HepG2 (cell line): ENCODE measurements at regions not wholly inside any gene's neighbourhood (a gene's known extent, or its start where the extent isn't known, plus 50 kb on each side); places are given as distances from the start of the nearest gene placed in this dataset.

ENCODE experiments used
- ATAC-seq: fragments of 200-7000 bp; cut with Tn5 transposase; 3 replicates; pipeline ENCODE4 v1.9.1; 2020; ENCODE audit warnings: mild to moderate bottlenecking, moderate library complexity
- BruUV-seq: library from RNA; stranded (reverse); fragments of 400-500 nt; replicated peaks from 2 replicates; lab custom pipeline; 2021; lab: Mats Ljungman, UMichigan
- CTCF ChIA-PET: fragments of 300-600 bp; formaldehyde crosslinking; extraction: SDS; loops from one replicate; lab custom pipeline; 2021; ENCODE audit warnings: low total read pairs, inconsistent platforms, low intra/inter-chr PET ratio; lab: Yijun Ruan, JAX
- POLR2A ChIA-PET: fragments of 350-600 bp; sonication (Branson Sonifier 250); formaldehyde crosslinking; loops from one replicate; lab custom pipeline; 2020; ENCODE audit warnings: antibody characterized with exemption, inconsistent platforms; lab: Yijun Ruan, JAX
- DNase-seq: peaks from one replicate; pipeline ENCODE4 v3.0.0-alpha.2; 2015; ENCODE audit warnings: low spot score
- FAIRE-seq: peaks from 3 replicates; lab custom pipeline; 2011; peaks lifted over from hg19 to GRCh38; lab: Jason Lieb, UNC
- H2AFZ ChIP-seq: one replicate; pipeline ENCODE4 v1.6.1; 2011; ENCODE audit warnings: low read length, inconsistent platforms
- H3K27ac ChIP-seq: fragments of 300-600 bp; 3 replicates; pipeline ENCODE4 v1.8.0; 2011; ENCODE audit warnings: mixed run types, mild to moderate bottlenecking, mixed read lengths, low read length, inconsistent platforms; ENCODE audit not compliant: insufficient read depth; ENCODE audit errors: extremely low read length
- H3K27me3 ChIP-seq, 2 experiments: fragments of 200-600 bp in 1 of 2; 2 replicates in 1 of 2; 3 replicates in 1 of 2; pipeline versions ENCODE4 v1.6.0 to v1.8.0; 2011; ENCODE audit warnings: low read length in 2 of 2, mild to moderate bottlenecking in 2 of 2, moderate library complexity in 2 of 2, inconsistent platforms in 1 of 2; ENCODE audit not compliant: insufficient read depth in 2 of 2, control insufficient read depth in 1 of 2
- H3K36me3 ChIP-seq, 2 experiments: fragments of 200-600 bp in 1 of 2; replicated peaks in 1 of 2; 2 replicates in 1 of 2; 3 replicates in 1 of 2; pipeline versions ENCODE4 v1.5.1 to v1.8.0; 2011; ENCODE audit warnings: low read length in 2 of 2, inconsistent platforms in 1 of 2; ENCODE audit not compliant: insufficient read depth in 2 of 2, control insufficient read depth in 1 of 2
- H3K4me1 ChIP-seq: 2 replicates; pipeline ENCODE4 v1.5.1; 2012; ENCODE audit warnings: low read length, inconsistent platforms; ENCODE audit not compliant: insufficient read depth
- H3K4me2 ChIP-seq: 2 replicates; pipeline ENCODE4 v1.6.0; 2011; ENCODE audit warnings: low read depth, low read length, inconsistent platforms
- H3K4me3 ChIP-seq, 3 experiments: fragments of 200-600 bp in 1 of 3; sonication (generic), shearing (Covaris generic) in 1 of 3; replicated peaks in 1 of 3; 2 replicates each; pipeline ENCODE4 v1.5.1; 2011 to 2016; ENCODE audit warnings: low read length in 3 of 3, inconsistent platforms in 2 of 3, low read depth in 2 of 3, mild to moderate bottlenecking in 2 of 3, control low read depth in 1 of 3, mixed read lengths in 1 of 3; ENCODE audit not compliant: insufficient read depth in 1 of 3
- H3K79me2 ChIP-seq: one replicate; pipeline ENCODE4 v1.6.1; 2011; ENCODE audit warnings: low read length, inconsistent platforms; ENCODE audit not compliant: insufficient read depth
- H3K9ac ChIP-seq: 2 replicates; pipeline ENCODE4 v1.6.0; 2011; ENCODE audit warnings: mild to moderate bottlenecking, low read depth, low read length, inconsistent platforms; ENCODE audit not compliant: insufficient read depth
- H3K9me3 ChIP-seq: 2 replicates; pipeline ENCODE4 v1.5.1; 2012; ENCODE audit warnings: mild to moderate bottlenecking, low read length
- H4K20me1 ChIP-seq: 2 replicates; pipeline ENCODE4 v1.6.0; 2011; ENCODE audit warnings: inconsistent platforms, mild to moderate bottlenecking, low read length, moderate library complexity; ENCODE audit not compliant: insufficient read depth
- CBX1 ChIP-seq: IDR thresholded peaks from one replicate; pipeline ENCODE4 v1.6.1; 2016; ENCODE audit warnings: antibody characterized with exemption, low read depth
- CENPX ChIP-seq: sonication (generic); formaldehyde crosslinking; IDR thresholded peaks from 2 replicates; pipeline ENCODE4 v1.9.0; 2021; ENCODE audit warnings: mild to moderate bottlenecking, missing genetic modification reagents, moderate library complexity
- GATAD2A ChIP-seq: IDR thresholded peaks from 2 replicates; pipeline ENCODE4 v1.6.1; 2016
- MAFF ChIP-seq: IDR thresholded peaks from 2 replicates; pipeline ENCODE4 v1.6.1; 2011; ENCODE audit warnings: low read depth, low read length, improper control_type of control experiment
- ZNF33B ChIP-seq: sonication (generic); formaldehyde crosslinking; IDR thresholded peaks from 2 replicates; pipeline ENCODE4 v1.5.1; 2020; ENCODE audit warnings: mild to moderate bottlenecking, missing genetic modification reagents
- ZNF672 ChIP-seq: sonication (generic); formaldehyde crosslinking; IDR thresholded peaks from 2 replicates; pipeline ENCODE4 v1.8.1; 2022; ENCODE audit warnings: missing genetic modification reagents
- ZNF83 ChIP-seq: sonication (generic); formaldehyde crosslinking; IDR thresholded peaks from 2 replicates; pipeline ENCODE4 v1.4.0; 2020; ENCODE audit warnings: missing genetic modification reagents, mild to moderate bottlenecking, borderline replicate concordance
- ZNF850 ChIP-seq: sonication (generic); formaldehyde crosslinking; conservative IDR thresholded peaks from 2 replicates; pipeline ENCODE4 v1.9.0; 2021; ENCODE audit warnings: mild to moderate bottlenecking, missing genetic modification reagents
- ZSCAN20 ChIP-seq: sonication (generic); formaldehyde crosslinking; IDR thresholded peaks from 2 replicates; pipeline ENCODE4 v1.4.0; 2020; ENCODE audit warnings: missing genetic modification reagents, mild to moderate bottlenecking, borderline replicate concordance
- in situ Hi-C: cut with HindIII; loops from 2 replicates; pipeline ENCODE4 v1.10.0; 2017; ENCODE audit warnings: low pct_unique_long_range_greater_than_20kb; ENCODE audit not compliant: extremely low pct_ligation_motif_present
- intact Hi-C: fragments of 100-400 bp; cut with micrococcal nuclease; formaldehyde crosslinking; loops from one replicate; pipeline ENCODE4 v1.10.0; 2022; ENCODE audit not compliant: unreplicated experiment
- TF ChIP-seq, protein P1 (sequence below): sonication (generic); formaldehyde crosslinking; IDR thresholded peaks from 2 replicates; pipeline ENCODE4 v1.8.1; 2022; ENCODE audit warnings: low read depth, mild to moderate bottlenecking, missing genetic modification reagents
- TF ChIP-seq, protein P2 (sequence below): sonication (generic); formaldehyde crosslinking; IDR thresholded peaks from 2 replicates; pipeline ENCODE4 v1.5.1; 2020; ENCODE audit warnings: missing genetic modification reagents, mild to moderate bottlenecking, borderline replicate concordance

DNA sequence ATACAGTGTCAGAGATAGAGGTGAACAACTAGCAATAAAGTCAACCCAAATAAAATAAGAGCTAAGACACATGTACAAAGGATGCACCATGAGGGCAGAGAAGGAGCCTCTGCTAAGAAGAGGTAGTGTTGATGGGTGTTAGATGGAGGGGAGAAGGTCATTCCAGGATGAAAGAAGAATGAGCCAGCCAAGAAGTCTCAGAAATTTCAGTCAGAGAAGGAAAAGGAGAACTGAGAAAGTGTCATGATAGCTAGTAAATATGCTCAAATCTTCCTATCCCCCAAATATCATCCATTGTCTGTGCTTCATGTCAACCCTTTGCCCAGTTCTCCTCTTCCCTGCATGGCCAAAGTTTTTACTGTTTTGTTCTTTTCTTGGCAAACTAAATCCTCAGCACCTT lies 225.2 kb upstream of the BTG1 start:
- no peaks in the 10 kb centered on the region for H4K20me1 ChIP-seq
- no peaks in the 10 kb centered on the region for H3K79me2 ChIP-seq
- H3K4me3 ChIP-seq = no peak overlapping the region
- no peaks in the 10 kb centered on the region for H3K4me1 ChIP-seq
- POLR2A ChIA-PET = no interaction called here
- H2AFZ ChIP-seq = no peak overlapping the region
- no peak for ATAC-seq
- no peak overlapping the region for H3K9ac ChIP-seq
- no peaks in the 10 kb centered on the region for H3K27me3 ChIP-seq
- TF ChIP-seq ZNF672 (CRISPR knock-in tag) (no peak), ZSCAN20 (CRISPR knock-in tag) (no peak), CENPX (CRISPR knock-in tag) (no peak), ZNF33B (CRISPR knock-in tag) (no peak), MAFF (no peak), ZNF850 (CRISPR knock-in tag) (no peak), GATAD2A (CRISPR knock-in tag) (no peak), CBX1 (no peak), ZNF83 (CRISPR knock-in tag) (no peak)
- TF ChIP-seq, protein P1, sequence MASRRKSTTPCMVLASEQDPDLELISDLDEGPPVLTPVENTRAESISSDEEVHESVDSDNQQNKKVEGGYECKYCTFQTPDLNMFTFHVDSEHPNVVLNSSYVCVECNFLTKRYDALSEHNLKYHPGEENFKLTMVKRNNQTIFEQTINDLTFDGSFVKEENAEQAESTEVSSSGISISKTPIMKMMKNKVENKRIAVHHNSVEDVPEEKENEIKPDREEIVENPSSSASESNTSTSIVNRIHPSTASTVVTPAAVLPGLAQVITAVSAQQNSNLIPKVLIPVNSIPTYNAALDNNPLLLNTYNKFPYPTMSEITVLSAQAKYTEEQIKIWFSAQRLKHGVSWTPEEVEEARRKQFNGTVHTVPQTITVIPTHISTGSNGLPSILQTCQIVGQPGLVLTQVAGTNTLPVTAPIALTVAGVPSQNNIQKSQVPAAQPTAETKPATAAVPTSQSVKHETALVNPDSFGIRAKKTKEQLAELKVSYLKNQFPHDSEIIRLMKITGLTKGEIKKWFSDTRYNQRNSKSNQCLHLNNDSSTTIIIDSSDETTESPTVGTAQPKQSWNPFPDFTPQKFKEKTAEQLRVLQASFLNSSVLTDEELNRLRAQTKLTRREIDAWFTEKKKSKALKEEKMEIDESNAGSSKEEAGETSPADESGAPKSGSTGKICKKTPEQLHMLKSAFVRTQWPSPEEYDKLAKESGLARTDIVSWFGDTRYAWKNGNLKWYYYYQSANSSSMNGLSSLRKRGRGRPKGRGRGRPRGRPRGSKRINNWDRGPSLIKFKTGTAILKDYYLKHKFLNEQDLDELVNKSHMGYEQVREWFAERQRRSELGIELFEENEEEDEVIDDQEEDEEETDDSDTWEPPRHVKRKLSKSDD (CRISPR knock-in tag) = no peak
- TF ChIP-seq, protein P2, sequence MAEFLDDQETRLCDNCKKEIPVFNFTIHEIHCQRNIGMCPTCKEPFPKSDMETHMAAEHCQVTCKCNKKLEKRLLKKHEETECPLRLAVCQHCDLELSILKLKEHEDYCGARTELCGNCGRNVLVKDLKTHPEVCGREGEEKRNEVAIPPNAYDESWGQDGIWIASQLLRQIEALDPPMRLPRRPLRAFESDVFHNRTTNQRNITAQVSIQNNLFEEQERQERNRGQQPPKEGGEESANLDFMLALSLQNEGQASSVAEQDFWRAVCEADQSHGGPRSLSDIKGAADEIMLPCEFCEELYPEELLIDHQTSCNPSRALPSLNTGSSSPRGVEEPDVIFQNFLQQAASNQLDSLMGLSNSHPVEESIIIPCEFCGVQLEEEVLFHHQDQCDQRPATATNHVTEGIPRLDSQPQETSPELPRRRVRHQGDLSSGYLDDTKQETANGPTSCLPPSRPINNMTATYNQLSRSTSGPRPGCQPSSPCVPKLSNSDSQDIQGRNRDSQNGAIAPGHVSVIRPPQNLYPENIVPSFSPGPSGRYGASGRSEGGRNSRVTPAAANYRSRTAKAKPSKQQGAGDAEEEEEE (CRISPR knock-in tag) = no peak
- no peak for DNase-seq
- BruUV-seq = no TSS peak
- no peak overlapping the region for H3K27ac ChIP-seq
- H3K4me2 ChIP-seq = no peak overlapping the region
- no peaks in the 10 kb centered on the region for H3K36me3 ChIP-seq
- H3K9me3 ChIP-seq = no peaks in the 10 kb centered on the region
- intact Hi-C loops (no loop called here), in situ Hi-C loops (no loop called here)
- CTCF ChIA-PET = no interaction called here
- FAIRE-seq = no peak
